Amniotic epithelial cell (primary cell): ENCODE measurements at regions not wholly inside any gene's neighbourhood (a gene's known extent, or its start where the extent isn't known, plus 50 kb on each side); places are given as distances from the start of the nearest gene placed in this dataset.

ENCODE experiments used
- DNase-seq: peaks from one replicate; pipeline ENCODE4 v3.0.0-alpha.2; 2010; ENCODE audit warnings: low read depth

DNA sequence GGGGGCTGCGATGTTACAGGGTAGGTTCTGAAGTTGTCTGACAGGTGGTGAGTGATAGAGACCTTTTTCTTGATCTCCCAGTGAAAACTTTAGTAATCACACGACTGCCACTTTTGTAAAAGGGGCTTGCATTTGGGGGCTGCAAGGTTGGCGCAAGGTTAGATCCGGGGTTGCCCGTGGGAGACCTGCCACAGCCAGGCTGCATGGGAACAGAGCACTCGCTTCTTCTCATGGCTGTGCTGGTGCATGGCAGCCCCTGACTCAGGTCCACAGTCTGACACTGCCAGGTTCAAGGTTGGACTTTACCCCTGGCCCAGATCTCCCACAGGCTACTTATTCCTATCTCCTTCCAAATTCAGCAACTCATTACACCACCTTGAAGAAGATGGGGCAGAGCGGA, 1190.4 kb downstream of the UQCRFS1 start:
- DNase-seq = no peak

DNA sequence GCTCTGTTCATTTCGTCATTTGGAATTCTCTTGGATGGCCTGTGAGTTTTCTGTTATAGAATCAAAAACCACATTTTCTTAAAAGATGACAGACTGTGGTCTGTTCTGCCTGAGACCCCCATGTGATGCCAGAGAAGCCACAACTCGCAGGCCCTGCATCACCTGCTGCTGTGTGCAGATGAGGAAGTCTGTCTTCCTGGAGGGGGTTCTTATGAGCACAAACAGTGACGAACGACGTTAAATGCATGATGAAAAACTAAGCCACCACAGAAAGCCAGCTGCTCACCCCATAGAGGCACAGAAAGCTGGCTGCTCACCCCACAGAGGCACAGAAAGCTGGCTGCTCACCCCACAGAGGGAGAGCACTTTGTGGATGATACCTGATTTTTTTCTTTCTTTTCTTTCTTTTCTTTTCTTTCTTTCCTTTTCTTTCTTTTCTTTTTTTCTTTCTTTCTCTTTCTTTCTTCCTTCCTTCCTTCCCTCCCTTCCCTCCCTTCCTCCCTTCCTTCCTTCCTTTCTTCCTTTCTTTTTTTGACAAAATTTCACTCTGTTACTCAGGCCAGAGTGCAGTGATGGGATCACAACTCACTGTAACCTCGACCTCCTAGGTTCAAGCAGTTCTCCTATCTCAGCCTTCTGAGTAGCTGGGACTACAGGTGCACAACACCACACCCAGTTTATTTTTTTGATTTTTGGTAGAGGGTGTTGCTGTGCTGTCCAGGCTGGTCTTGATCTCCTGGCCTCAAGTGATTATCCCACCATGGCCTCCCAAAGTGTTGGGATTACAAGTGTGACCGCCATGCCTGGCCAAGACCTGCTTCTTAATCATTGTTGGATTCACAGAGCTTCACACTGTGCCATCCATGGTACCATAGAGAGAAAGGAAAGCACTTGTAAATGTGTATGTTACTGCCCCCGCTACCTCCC, 1191.4 kb downstream of the UQCRFS1 start:
- DNase-seq = no peak

DNA sequence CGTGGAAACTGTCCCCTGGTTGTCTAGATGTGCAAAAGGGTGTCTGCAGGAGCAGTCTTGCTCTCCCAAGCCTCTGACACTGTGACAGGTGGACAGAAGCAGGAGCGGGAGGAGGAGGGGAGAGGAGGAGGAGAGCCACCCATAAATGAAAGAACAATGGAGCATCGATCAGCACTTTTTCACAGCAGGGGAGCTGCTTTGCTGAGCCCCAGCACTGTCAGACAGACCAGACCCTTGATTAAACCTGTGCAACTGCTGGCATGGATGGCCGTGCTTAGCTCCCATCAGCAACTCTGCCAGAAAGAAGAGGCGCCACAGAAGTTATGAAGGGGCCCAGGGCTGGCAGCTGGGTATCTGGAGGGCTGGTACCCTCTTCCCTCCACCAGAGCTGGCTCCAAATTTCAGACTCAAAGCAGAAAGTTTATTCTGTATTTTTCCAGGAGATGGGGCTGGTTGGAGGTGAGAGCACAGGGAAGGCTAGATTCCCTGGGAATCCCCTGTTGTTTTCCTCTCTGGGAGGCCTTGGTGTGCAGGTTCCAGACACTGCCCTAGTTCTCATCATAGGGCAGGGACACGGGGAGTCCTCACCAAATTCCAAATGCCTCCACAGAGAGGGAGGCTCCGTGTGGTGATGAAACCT, 1192.2 kb downstream of the UQCRFS1 start:
- DNase-seq = no peak

DNA sequence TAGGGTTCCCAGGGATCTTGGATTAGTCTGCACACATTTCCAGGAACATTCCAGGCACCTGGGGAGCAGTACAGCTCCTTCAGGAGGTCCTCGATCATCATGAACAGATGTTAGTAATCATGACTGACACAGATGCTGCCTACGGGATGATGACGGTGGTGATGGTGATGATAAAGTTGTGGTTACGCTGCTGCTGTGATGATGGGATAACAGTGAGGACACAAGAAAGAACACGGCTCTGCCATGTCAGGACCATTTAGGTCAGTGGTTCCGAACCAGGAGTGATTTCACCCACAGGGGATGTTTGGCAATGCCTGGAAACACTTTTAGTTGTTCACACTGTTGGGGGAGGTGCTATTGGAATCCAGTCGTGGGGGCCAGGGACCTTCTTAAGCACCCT, 1193.0 kb downstream of the UQCRFS1 start:
- DNase-seq = no peak

DNA sequence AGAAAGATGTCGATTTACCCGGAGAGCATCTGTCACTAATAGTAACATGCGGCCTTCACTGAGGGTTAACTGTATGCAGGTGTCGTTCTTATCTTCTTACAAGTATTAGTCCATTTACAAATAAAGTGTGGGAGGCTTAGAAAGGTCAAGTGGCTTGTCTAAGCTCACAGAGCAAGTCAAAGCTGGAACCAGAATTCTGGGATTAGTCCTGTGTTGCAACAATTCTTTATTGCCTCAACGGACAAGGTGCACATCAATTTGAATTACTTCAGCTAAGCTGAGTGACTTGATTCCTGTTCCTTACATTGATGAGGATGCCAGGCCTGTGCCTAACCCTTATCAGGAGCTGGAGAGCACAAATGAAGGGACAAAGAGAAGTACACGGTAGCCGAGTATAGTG, 1193.6 kb downstream of the UQCRFS1 start:
- DNase-seq = no peak

DNA sequence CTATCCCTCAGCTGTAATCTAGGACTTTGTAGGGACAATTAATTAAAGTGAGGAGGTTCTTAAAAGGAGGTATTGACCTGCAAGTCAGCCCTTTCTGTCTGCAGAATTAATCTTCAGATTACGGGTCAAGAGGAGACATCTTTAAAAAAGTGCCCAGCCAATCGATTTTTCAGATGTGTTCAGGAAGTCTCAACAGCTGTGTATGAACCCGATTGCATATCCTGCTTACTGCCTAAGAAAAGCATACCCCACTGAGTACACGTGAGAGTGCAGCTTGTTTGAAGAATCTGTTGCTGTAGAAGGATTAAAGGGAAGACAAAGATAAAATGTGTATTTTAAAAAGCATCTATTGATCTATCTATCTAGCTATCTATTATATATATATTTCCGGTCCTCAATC, 1194.5 kb downstream of the UQCRFS1 start:
- no peak for DNase-seq

DNA sequence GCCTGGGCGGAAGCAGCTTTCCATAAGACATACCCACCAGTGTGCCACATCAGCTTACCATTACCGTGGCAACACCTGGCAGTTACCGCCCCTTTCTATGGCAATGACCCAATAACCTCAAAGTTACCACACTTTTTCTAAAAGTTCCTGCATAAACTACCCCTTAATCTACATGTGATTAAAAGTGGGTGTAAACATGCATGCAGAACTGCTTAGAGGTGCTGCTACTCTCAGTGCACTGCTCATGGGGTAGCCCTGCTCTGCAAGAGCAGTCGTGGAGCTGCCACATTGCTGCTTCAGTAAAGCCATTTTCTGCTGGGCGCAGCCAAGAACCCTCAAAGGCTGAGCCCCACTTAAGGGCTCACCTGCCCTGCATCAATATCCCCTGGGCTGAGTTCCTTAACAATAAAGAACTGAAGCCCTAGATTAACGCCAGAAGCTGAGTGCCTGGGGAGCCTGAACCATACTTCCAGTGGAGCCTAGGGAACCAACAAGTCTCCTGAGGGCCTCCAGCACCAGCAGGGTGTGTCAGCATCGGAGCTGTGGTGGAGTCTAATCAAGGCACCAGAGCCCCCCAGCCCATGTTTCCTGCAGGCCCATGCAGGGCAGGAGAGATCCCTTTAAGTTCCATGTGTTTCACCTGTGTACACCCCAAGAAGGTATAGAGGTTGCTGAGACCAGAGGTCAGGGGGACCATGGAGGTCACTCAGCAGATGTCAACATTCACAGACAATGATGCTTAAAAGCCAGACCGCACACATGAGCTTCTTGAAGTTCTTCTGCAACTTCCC, 1198.1 kb downstream of the UQCRFS1 start:
- DNase-seq = no peak

DNA sequence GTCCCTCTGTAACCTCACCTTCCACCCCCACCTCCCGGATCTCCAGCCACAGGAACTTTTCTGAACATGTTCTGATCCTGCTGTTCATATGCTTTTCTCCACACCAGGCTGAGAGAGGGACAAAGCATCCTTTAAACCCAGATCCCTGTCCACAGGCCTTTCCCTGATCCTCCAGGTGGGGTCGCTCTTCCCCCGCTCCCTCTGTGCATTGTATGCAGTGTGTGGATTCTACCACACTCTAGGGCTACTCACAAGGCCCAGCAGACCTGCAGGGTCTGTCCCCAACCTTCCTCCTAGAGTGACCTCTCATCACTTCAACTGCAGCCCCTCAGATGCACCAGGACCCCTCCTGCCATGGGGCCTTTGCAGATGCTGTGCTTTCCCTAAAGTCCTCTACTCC, 1200.6 kb downstream of the UQCRFS1 start:
- no peak for DNase-seq

DNA sequence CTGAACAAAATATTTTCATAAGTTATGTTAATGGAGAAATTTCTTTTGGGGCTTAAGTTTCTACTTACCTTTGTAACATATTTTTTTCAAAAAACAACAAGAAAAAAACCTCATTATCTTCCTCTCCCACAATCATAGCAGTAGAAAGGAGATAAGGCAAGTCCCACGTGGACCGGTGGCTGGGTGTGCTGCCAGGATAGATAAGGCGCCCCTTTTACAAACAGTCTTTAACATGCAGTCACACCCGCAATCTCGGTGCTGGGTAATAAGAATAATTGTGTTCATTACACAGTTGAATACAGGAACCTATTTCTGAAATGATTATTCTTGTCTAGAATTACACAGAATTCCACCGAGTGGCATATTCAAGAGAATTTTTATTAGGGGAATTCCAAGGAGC, 1202.3 kb downstream of the UQCRFS1 start:
- DNase-seq = no peak

DNA sequence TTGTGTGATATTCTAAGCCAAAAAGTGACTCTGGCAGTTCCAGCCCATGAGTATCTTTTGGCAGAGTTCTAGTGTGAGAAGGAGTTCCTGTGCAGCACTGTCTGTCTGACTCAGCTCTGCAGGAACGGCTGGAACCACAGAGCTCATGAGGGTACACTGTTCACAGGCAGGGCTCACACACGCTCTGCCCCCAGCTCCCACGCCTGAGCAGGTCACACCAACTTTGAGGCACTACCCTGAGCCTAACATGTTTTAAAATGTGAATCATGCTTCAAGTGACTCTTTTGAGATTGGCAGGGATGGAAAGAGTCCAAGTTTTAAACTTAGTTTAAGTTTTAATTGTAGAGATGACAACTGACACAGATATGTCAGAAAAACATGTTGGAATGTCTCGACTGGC, 1203.3 kb downstream of the UQCRFS1 start:
- no peak for DNase-seq

DNA sequence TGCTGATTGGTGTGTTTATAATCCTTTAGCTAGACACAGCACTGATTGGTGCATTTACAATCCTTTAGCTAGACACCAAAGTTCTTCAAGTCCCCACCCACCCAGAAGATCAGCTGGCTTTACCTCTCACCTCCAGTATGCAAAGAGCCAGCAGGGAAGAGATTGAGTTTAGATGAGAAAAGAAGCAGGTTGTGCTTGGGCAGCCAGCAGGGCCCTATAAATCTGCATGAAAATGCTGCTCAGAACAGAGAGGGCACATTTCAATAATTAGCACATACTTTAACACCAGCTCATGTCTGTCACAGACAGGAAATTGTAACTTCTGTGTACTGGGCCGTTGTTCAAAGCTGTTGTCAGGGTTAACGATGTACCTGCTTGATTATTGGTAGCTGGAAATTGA, 1204.3 kb downstream of the UQCRFS1 start:
- DNase-seq = no peak

DNA sequence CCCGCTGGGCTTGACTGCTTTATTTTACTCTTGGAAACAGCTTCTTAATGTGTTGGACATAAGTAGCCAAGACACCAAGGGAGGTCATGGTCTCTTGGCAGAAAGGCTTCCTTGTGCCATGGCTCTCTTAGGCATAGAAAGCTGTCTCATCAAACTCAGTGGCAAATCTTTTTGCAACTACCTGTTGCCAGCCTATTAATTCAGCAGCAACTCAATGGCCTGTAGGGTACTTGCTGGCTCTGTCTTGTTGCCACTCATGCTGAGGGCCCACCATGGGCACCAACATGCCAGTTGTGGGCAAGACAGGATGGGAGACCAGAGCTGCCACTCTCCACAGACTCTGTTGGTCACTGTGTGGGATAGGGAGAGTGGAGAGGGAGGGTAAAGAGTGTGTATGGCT, 1209.4 kb downstream of the UQCRFS1 start:
- no peak for DNase-seq

DNA sequence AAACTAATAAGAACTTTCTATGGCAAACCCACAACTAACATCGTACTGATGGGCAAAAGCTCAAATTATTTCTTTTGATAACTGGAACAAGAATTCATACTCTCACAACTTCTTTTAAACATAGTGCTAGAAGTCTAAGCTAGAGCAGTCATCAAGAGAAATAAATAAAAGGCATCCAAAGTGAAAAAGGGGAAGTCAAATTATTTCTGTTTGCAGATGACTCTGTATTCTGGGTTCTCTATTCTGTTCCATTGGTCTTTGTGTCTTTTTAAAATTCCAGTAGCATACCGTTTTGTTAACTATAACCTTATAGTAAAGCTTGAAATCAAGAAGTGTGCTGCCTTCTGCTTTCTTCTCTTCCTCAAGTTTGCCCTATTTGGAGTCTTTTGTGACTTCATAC, 1215.9 kb downstream of the UQCRFS1 start:
- DNase-seq = no peak

DNA sequence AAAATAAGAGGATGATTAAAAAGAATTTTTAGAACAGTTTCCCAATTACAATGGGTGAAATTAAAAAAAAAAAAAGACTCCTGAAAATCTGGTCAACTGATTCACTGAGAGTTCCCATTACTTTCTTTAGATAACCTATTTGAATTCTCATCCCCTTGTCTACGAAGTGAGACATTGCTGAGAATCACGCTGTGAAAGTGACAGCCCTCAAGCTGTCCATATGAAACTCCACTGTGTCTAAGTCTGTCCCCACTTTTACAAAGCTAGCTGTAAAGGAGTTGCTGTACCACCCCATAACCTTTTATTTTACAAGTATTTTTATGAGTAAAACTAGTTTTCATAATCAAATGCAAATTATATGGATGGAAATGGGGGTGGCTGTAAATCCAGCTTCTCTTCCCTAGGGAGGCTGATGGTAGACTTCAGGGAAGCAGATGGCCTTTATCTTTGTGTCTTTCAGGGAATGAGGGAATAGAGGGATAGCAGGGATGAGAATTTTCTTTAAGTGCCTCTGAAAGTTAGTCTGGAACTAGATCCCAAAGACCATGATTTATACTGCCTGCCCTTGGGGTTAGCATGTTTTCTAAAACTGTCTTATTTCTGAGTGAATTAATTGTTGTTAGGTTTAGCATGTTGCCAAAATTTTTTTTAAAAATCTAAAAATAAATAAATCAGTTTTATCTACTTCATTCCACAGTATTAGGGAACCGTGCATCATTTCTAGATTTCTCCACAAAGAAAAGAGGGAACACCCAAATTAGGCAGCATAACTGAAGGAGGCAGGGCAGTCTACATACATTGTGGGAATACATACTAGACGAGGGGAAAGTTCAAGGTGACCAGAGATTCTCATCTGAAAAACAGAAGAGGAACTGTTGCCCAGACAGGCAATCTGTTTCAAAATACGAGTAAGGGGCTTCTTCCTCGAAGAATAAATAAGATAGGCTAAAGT, 1219.1 kb downstream of the UQCRFS1 start:
- no peak for DNase-seq

DNA sequence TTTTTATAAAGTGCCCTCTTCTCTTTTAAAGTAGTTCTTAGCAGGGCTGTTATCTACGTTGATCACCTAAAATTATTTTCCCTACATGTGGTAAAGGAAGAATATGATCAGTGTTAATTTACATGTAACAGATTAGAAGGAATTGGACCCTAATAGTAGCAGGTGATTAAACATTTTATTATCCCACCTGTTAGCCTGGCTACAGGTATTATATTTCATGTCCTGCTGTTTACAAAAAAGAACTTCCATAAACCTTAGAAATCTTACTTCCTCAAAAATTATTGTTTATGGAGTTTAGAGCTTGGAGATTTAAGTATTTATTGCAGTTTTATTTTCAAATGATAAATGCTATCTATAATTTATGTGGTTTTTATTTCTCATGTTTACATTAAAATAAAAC, 1226.7 kb downstream of the UQCRFS1 start:
- DNase-seq = no peak

DNA sequence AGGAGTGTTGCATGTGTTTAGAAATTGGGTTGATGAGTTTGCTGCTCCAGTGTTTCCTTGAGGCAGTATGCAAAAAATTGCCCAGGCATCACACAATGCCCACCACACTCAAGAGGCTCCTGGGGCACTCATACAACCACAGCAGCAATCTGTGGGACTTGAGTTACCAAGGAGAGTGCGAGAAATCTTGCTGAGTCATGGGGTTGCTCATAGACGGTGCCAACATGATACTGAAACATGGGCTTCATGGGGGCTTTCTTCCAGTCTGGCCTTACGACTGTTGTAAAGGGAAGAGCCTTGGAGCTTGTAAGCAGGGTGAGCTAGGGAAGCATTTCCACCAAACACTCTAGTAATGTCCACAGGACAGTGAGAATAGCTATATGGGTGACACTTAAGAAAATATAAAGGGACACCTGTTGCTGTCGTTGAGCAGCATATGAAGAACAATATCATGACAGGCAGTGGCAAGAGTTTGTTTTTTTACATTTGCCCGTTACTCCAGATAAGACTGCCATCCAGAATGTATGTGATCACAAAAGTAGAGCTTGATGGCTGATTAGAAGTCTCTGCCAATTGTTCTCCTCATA, 1237.4 kb downstream of the UQCRFS1 start:
- DNase-seq = no peak

DNA sequence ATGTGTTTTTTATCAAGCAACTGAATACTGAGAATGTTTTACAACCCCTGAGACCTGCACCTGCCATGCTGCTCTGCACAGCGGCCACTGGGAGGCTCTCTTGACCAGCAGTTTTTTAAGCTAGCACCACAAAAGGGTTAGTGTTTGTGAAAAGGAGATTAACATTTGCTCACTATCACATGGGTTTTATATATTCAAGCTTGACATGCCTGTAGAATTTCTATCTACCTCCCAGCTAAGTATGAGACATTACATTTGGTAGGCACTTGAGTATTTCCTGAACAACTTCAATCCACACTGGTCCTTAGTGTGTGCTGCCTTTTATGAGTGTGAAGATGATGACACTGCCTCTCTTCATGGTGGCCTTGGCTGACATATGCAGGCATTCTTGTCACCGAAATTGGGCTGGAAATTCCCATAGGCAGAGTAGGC, 1238.9 kb downstream of the UQCRFS1 start:
- no peak for DNase-seq

DNA sequence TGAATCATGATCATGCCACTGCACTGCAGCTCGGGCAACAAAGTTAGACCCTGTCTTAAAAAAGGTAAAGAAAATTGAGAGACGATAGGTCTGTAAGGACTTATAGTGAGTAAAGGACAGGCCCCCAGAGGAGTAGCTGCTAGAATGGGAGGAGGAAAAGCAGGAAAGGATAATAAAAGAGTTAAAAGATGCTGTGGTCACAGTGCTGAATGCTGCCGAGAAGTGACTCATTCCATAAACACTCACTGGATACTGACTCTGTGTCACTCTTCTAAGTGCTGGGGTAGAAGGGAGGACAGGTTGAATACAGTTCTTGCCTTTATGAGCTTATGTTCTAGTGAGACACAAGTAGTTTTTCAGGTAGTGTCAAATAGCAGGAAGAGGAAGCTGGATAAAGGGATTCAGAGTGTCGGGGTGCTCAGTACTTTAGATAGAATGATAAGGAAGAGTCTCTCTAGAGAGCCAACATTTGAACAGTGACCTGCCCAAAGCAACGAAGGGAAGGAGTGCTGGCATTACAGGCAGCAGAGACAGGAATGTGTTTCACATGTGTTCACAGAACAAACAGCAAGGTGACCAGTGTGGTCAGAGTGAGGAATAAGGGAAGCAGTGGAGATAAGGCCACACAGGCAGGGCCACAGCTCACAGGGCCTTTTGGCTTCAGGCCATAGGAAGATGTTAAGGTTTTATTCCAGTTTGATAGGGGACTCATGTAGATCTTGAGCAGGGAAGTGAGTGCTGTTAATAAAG, 1240.5 kb downstream of the UQCRFS1 start:
- no peak for DNase-seq

DNA sequence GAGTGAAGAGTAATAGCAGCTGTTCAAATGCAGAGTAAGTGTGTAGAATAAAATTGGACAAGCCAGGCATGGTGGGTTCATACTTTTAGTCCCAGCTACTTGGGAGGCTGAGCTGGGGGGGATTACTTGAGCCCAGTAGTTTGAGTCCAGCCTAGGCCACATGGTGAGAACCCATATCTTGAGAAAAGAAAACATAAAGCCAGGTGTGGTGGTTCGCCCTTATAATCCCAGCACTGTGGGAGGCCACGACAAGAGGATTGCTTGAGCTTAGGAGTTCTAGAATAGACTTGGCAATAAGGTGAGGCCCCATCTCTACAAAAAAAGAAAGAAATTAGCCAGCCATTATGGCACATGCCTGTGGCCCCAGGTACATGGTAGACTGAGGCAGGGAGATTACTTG, 1241.1 kb downstream of the UQCRFS1 start:
- no peak for DNase-seq

DNA sequence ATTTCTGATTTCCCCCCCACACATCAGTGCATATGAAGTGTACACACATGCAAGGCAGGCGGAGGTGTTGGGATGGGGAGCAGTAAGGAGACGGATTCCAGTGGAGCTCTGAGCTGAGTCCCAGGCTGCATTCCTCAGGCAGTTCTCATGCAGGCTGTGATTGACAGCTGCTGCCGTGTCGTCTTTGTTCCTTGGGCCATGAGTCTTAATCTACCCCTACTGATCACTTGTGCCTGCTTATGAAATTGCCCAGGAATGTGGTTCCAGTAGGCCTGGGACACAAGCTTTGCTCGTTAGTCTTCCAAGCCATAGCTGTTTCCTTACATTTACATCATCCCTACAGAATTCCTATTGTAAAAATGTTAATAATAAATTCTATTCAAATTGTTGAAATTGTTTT, 1241.9 kb downstream of the UQCRFS1 start:
- DNase-seq = no peak
